SK-N-SH treated with all-trans-retinoic acid at 6 μM for 48 hours (cell line): ENCODE measurements at regions not wholly inside any gene's neighbourhood (a gene's known extent, or its start where the extent isn't known, plus 50 kb on each side); places are given as distances from the start of the nearest gene placed in this dataset.

Experiments
- ARNTL ChIP-seq: fragments of 450-650 bp; formaldehyde crosslinking; IDR thresholded peaks from 2 replicates; pipeline ENCODE4 v1.5.0; 2020; ENCODE audit warnings: low read depth, mild to moderate bottlenecking, moderate library complexity, borderline replicate concordance
- CREB5 ChIP-seq: fragments of 250-450 bp; sonication (Bioruptor Pico); IDR thresholded peaks from 2 replicates; pipeline ENCODE4 v1.5.1; 2020; ENCODE audit warnings: low read depth, mild to moderate bottlenecking, moderate library complexity
- CSRNP3 ChIP-seq: fragments of 250-450 bp; sonication (Bioruptor Pico); IDR thresholded peaks from 2 replicates; pipeline ENCODE4 v1.5.1; 2021; ENCODE audit warnings: mild to moderate bottlenecking, moderate library complexity
- GLIS3 ChIP-seq: fragments of 250-450 bp; sonication (Bioruptor Pico); IDR thresholded peaks from 2 replicates; pipeline ENCODE4 v1.5.0; 2020; ENCODE audit warnings: mild to moderate bottlenecking, moderate library complexity
- ISL1 ChIP-seq: fragments of 250-450 bp; sonication (Bioruptor Pico); IDR thresholded peaks from 2 replicates; pipeline ENCODE4 v2.1.2; 2022; ENCODE audit warnings: mild to moderate bottlenecking, moderate library complexity
- PATZ1 ChIP-seq: fragments of 250-450 bp; sonication (Bioruptor Pico); IDR thresholded peaks from 2 replicates; pipeline ENCODE4 v1.8.0; 2020; ENCODE audit warnings: mild to moderate bottlenecking, moderate library complexity, borderline replicate concordance
- RARB ChIP-seq: fragments of 250-450 bp; sonication (Bioruptor Pico); IDR thresholded peaks from 2 replicates; pipeline ENCODE4 v1.8.0; 2021; ENCODE audit warnings: mild to moderate bottlenecking, moderate library complexity
- TCF4 ChIP-seq: fragments of 250-450 bp; sonication (Bioruptor Pico); IDR thresholded peaks from 2 replicates; pipeline ENCODE4 v1.8.0; 2021; ENCODE audit warnings: mild to moderate bottlenecking, moderate library complexity, borderline replicate concordance
- TOX ChIP-seq: fragments of 250-450 bp; sonication (Bioruptor Pico); IDR thresholded peaks from 2 replicates; pipeline ENCODE4 v1.8.0; 2021; ENCODE audit warnings: mild to moderate bottlenecking, moderate library complexity, borderline replicate concordance
- ZFP3 ChIP-seq: fragments of 250-450 bp; sonication (Bioruptor Pico); IDR thresholded peaks from 2 replicates; pipeline ENCODE4 v1.5.0; 2020; ENCODE audit warnings: mild to moderate bottlenecking, moderate library complexity
- ZFP30 ChIP-seq: fragments of 450-650 bp; formaldehyde crosslinking; IDR thresholded peaks from 2 replicates; pipeline ENCODE4 v1.5.0; 2022; ENCODE audit warnings: mild to moderate bottlenecking, moderate library complexity
- ZNF70 ChIP-seq: fragments of 450-650 bp; formaldehyde crosslinking; IDR thresholded peaks from 2 replicates; pipeline ENCODE4 v1.5.0; 2020; ENCODE audit warnings: mild to moderate bottlenecking, moderate library complexity
- TF ChIP-seq, protein P1 (sequence below): fragments of 250-450 bp; sonication (Bioruptor Pico); IDR thresholded peaks from 2 replicates; pipeline ENCODE4 v1.8.0; 2021; ENCODE audit warnings: low read depth, mild to moderate bottlenecking, moderate library complexity, borderline replicate concordance

GRCh38 chr6:68049562-68049961 is 585.5 kb upstream of the ADGRB3 start:
- no peak for TF ChIP-seq CREB5
- no peak for TF ChIP-seq ZFP30 (CRISPR knock-in tag)
- no peak for TF ChIP-seq TCF4 (CRISPR knock-in tag)
- no peak for TF ChIP-seq ZFP3 (CRISPR knock-in tag)
- no peak for TF ChIP-seq PATZ1 (CRISPR knock-in tag)
- no peak for TF ChIP-seq ARNTL
- TF ChIP-seq TOX (CRISPR knock-in tag): no peak
- TF ChIP-seq RARB (CRISPR knock-in tag): no peak
- no peak for TF ChIP-seq GLIS3 (CRISPR knock-in tag)
- no peak for TF ChIP-seq ZNF70 (CRISPR knock-in tag)
- TF ChIP-seq ISL1 (CRISPR knock-in tag): no peak
- no peak for TF ChIP-seq CSRNP3 (CRISPR knock-in tag)
- TF ChIP-seq, protein P1, sequence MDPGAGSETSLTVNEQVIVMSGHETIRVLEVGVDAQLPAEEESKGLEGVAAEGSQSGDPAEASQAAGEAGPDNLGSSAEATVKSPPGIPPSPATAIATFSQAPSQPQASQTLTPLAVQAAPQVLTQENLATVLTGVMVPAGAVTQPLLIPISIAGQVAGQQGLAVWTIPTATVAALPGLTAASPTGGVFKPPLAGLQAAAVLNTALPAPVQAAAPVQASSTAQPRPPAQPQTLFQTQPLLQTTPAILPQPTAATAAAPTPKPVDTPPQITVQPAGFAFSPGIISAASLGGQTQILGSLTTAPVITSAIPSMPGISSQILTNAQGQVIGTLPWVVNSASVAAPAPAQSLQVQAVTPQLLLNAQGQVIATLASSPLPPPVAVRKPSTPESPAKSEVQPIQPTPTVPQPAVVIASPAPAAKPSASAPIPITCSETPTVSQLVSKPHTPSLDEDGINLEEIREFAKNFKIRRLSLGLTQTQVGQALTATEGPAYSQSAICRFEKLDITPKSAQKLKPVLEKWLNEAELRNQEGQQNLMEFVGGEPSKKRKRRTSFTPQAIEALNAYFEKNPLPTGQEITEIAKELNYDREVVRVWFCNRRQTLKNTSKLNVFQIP: no peak
